ENCODE measurements at regions not wholly inside any gene's neighbourhood (a gene's known extent, or its start where the extent isn't known, plus 50 kb on each side); places are given as distances from the start of the nearest gene placed in this dataset.

GRCh38 chr18:67634631-67635338, 118.3 kb upstream of the DSEL start:
- Histone ChIP-seq H3K27me3 (ENCODE audit: control insufficient read depth, insufficient read depth, low read length) (no peaks in the 10 kb centered on the region), H3K9me3 (ENCODE audit: control insufficient read depth, low read depth, low read length) (no peaks in the 10 kb centered on the region), H3K4me3 (ENCODE audit: low read length) (peak overlapping the region; percentile 36), H3K27ac (ENCODE audit: low read length) (peak overlapping the region; percentile 59), H3K9ac (ENCODE audit: low read length) (no peak overlapping the region), H3K36me3 (ENCODE audit: control insufficient read depth, low read depth, low read length) (no peaks in the 10 kb centered on the region), H3K4me1 (ENCODE audit: control insufficient read depth, low read depth, low read length) (peaks cover 37% of the 10 kb centered on the region)

- no peaks in the 10 kb centered on the region for H3K36me3 ChIP-seq (ENCODE audit: control insufficient read depth, low read depth, low read length)
- H3K4me1 ChIP-seq (ENCODE audit: control insufficient read depth, low read depth, low read length) = peaks cover 37% of the 10 kb centered on the region
- H3K27me3 ChIP-seq (ENCODE audit: control insufficient read depth, insufficient read depth, low read length) = no peaks in the 10 kb centered on the region
- H3K4me3 ChIP-seq (ENCODE audit: low read length) = no peak overlapping the region
- no peaks in the 10 kb centered on the region for H3K9me3 ChIP-seq (ENCODE audit: control insufficient read depth, low read depth, low read length)
- H3K9ac ChIP-seq (ENCODE audit: low read length) = no peak overlapping the region
- no peak overlapping the region for H3K27ac ChIP-seq (ENCODE audit: low read length)
Observed at GRCh38 chr18:67633939-67634338, 117.4 kb upstream of the DSEL start.

GRCh38 chr18:67621906-67622305, 105.4 kb upstream of the DSEL start:
- peaks cover 9% of the 10 kb centered on the region for H3K4me1 ChIP-seq (ENCODE audit: control insufficient read depth, low read depth, low read length)
- H3K4me3 ChIP-seq (ENCODE audit: low read length) = no peak overlapping the region
- no peaks in the 10 kb centered on the region for H3K9me3 ChIP-seq (ENCODE audit: control insufficient read depth, low read depth, low read length)
- H3K36me3 ChIP-seq (ENCODE audit: control insufficient read depth, low read depth, low read length) = no peaks in the 10 kb centered on the region
- H3K27me3 ChIP-seq (ENCODE audit: control insufficient read depth, insufficient read depth, low read length) = no peaks in the 10 kb centered on the region
- no peak overlapping the region for H3K27ac ChIP-seq (ENCODE audit: low read length)
- no peak overlapping the region for H3K9ac ChIP-seq (ENCODE audit: low read length)

GRCh38 chr18:67621049-67621713, 104.7 kb upstream of the DSEL start:
- H3K9ac ChIP-seq (ENCODE audit: low read length) = no peak overlapping the region
- no peaks in the 10 kb centered on the region for H3K27me3 ChIP-seq (ENCODE audit: control insufficient read depth, insufficient read depth, low read length)
- H3K36me3 ChIP-seq (ENCODE audit: control insufficient read depth, low read depth, low read length) = no peaks in the 10 kb centered on the region
- no peak overlapping the region for H3K27ac ChIP-seq (ENCODE audit: low read length)
- H3K4me1 ChIP-seq (ENCODE audit: control insufficient read depth, low read depth, low read length) = peaks cover 9% of the 10 kb centered on the region
- no peaks in the 10 kb centered on the region for H3K9me3 ChIP-seq (ENCODE audit: control insufficient read depth, low read depth, low read length)
- no peak overlapping the region for H3K4me3 ChIP-seq (ENCODE audit: low read length)

- Histone ChIP-seq H3K36me3 (ENCODE audit: control insufficient read depth, low read depth, low read length) (no peaks in the 10 kb centered on the region), H3K4me3 (ENCODE audit: low read length) (no peak overlapping the region)
Observed at GRCh38 chr18:67618061-67618460, 101.5 kb upstream of the DSEL start.

GRCh38 chr18:67615876-67616275, 99.4 kb upstream of the DSEL start:
- Histone ChIP-seq H3K4me1 (ENCODE audit: control insufficient read depth, low read depth, low read length) (no peaks in the 10 kb centered on the region), H3K9ac (ENCODE audit: low read length) (no peak overlapping the region), H3K36me3 (ENCODE audit: control insufficient read depth, low read depth, low read length) (no peaks in the 10 kb centered on the region), H3K9me3 (ENCODE audit: control insufficient read depth, low read depth, low read length) (no peaks in the 10 kb centered on the region), H3K27ac (ENCODE audit: low read length) (no peak overlapping the region), H3K4me3 (ENCODE audit: low read length) (no peak overlapping the region), H3K27me3 (ENCODE audit: control insufficient read depth, insufficient read depth, low read length) (no peaks in the 10 kb centered on the region)

More at GRCh38 chr18:67618061-67618460, 101.5 kb upstream of the DSEL start:
- Histone ChIP-seq H3K9me3 (ENCODE audit: control insufficient read depth, low read depth, low read length) (no peaks in the 10 kb centered on the region), H3K4me1 (ENCODE audit: control insufficient read depth, low read depth, low read length) (peaks cover 9% of the 10 kb centered on the region), H3K27me3 (ENCODE audit: control insufficient read depth, insufficient read depth, low read length) (no peaks in the 10 kb centered on the region), H3K9ac (ENCODE audit: low read length) (no peak overlapping the region), H3K27ac (ENCODE audit: low read length) (no peak overlapping the region)

- H3K27me3 ChIP-seq (ENCODE audit: control insufficient read depth, insufficient read depth, low read length) = no peaks in the 10 kb centered on the region
- no peak overlapping the region for H3K9ac ChIP-seq (ENCODE audit: low read length)
- H3K36me3 ChIP-seq (ENCODE audit: control insufficient read depth, low read depth, low read length) = no peaks in the 10 kb centered on the region
- peaks cover 9% of the 10 kb centered on the region for H3K4me1 ChIP-seq (ENCODE audit: control insufficient read depth, low read depth, low read length)
- no peaks in the 10 kb centered on the region for H3K9me3 ChIP-seq (ENCODE audit: control insufficient read depth, low read depth, low read length)
- no peak overlapping the region for H3K4me3 ChIP-seq (ENCODE audit: low read length)
- H3K27ac ChIP-seq (ENCODE audit: low read length) = no peak overlapping the region
Observed at GRCh38 chr18:67613731-67614130, 97.2 kb upstream of the DSEL start.

GRCh38 chr18:67612281-67612680, 95.8 kb upstream of the DSEL start:
- Histone ChIP-seq H3K4me1 (ENCODE audit: control insufficient read depth, low read depth, low read length) (peaks cover 9% of the 10 kb centered on the region), H3K9ac (ENCODE audit: low read length) (no peak overlapping the region)

GRCh38 chr18:67608615-67609273, 92.2 kb upstream of the DSEL start:
- Histone ChIP-seq H3K27me3 (ENCODE audit: control insufficient read depth, insufficient read depth, low read length) (no peaks in the 10 kb centered on the region), H3K27ac (ENCODE audit: low read length) (no peak overlapping the region), H3K36me3 (ENCODE audit: control insufficient read depth, low read depth, low read length) (no peaks in the 10 kb centered on the region), H3K9ac (ENCODE audit: low read length) (no peak overlapping the region), H3K4me3 (ENCODE audit: low read length) (no peak overlapping the region), H3K9me3 (ENCODE audit: control insufficient read depth, low read depth, low read length) (no peaks in the 10 kb centered on the region), H3K4me1 (ENCODE audit: control insufficient read depth, low read depth, low read length) (peaks cover 9% of the 10 kb centered on the region)

More at GRCh38 chr18:67612281-67612680, 95.8 kb upstream of the DSEL start:
- Histone ChIP-seq H3K4me3 (ENCODE audit: low read length) (no peak overlapping the region), H3K27me3 (ENCODE audit: control insufficient read depth, insufficient read depth, low read length) (no peaks in the 10 kb centered on the region), H3K36me3 (ENCODE audit: control insufficient read depth, low read depth, low read length) (no peaks in the 10 kb centered on the region), H3K9me3 (ENCODE audit: control insufficient read depth, low read depth, low read length) (no peaks in the 10 kb centered on the region), H3K27ac (ENCODE audit: low read length) (no peak overlapping the region)

GRCh38 chr18:67608191-67608590, 91.7 kb upstream of the DSEL start:
- H3K9me3 ChIP-seq (ENCODE audit: control insufficient read depth, low read depth, low read length) = no peaks in the 10 kb centered on the region
- no peak overlapping the region for H3K9ac ChIP-seq (ENCODE audit: low read length)
- no peaks in the 10 kb centered on the region for H3K36me3 ChIP-seq (ENCODE audit: control insufficient read depth, low read depth, low read length)
- no peak overlapping the region for H3K4me3 ChIP-seq (ENCODE audit: low read length)
- no peak overlapping the region for H3K27ac ChIP-seq (ENCODE audit: low read length)
- H3K27me3 ChIP-seq (ENCODE audit: control insufficient read depth, insufficient read depth, low read length) = no peaks in the 10 kb centered on the region
- peaks cover 9% of the 10 kb centered on the region for H3K4me1 ChIP-seq (ENCODE audit: control insufficient read depth, low read depth, low read length)

GRCh38 chr18:67600181-67601180, 84.0 kb upstream of the DSEL start:
- no peak overlapping the region for H3K9ac ChIP-seq (ENCODE audit: low read length)
- no peak overlapping the region for H3K4me3 ChIP-seq (ENCODE audit: low read length)
- no peaks in the 10 kb centered on the region for H3K36me3 ChIP-seq (ENCODE audit: control insufficient read depth, low read depth, low read length)
- H3K27ac ChIP-seq (ENCODE audit: low read length) = no peak overlapping the region
- H3K9me3 ChIP-seq (ENCODE audit: control insufficient read depth, low read depth, low read length) = peaks cover 6% of the 10 kb centered on the region
- no peaks in the 10 kb centered on the region for H3K4me1 ChIP-seq (ENCODE audit: control insufficient read depth, low read depth, low read length)
- no peaks in the 10 kb centered on the region for H3K27me3 ChIP-seq (ENCODE audit: control insufficient read depth, insufficient read depth, low read length)

All from iPS-18a (cell line).